ENCODE measurements at regions not wholly inside any gene's neighbourhood (a gene's known extent, or its start where the extent isn't known, plus 50 kb on each side); places are given as distances from the start of the nearest gene placed in this dataset.
"Not testable (repeated sequence)": the region's sequence is repeated elsewhere in the genome, so short reads cannot be mapped to it uniquely, and the experiment has no call there.

DNA sequence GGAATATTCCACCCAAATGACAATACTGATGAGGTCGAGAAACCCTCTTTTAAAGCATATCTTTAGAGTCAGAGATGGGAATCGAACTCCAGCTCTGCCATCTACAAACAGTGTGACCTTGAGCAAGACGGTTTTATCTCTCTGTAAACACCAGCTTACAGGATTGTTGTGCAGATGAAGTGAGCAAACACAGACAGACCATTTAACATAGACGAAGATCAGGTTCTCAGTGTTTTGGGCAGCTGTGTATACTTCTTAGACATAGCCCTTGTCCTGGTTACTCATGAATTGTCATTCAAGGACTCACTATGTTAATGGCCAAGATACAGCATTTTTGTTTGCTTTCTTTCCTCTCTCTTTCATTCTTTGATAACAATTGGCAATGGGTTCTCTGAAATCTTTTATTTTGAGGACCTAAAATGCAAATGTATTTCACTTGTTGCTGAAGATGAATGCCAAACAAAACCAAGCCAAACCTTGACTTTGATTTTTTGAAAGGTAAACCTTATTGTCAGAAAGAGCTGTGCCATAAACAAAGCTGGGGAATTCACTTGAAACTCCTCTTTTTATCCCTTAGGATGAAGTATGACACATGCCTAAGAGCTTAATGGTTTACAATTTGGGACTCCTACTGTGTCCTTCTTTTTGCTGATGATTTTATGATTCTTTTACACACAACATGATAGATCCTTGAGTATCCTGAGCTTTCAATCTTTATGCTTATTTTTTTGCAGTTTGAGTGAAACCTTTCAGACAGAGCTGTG lies 250.0 kb upstream of the PDZRN3 start:
- no peak for DNase-seq (ENCODE audit: low spot score)

DNA sequence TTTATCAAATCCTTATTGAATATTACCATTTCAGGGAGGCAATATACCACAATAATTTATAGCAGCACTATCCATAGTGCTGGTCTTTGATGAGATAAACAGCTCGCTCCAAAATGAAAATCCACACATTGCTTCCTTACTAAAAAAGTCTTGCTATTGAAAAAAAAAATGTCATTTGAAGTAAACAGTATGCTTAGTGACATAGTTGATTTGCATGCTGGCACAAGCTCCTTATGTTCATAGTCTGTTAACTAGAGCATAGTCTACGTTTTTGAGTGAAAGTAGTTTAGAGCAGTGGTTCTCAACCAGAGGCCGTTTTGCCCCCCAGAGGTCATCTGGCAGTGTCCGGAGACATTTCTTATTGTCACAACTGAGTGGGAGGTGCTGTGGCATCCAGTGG lies 249.4 kb upstream of the PDZRN3 start:
- DNase-seq (ENCODE audit: low spot score) = no peak

DNA sequence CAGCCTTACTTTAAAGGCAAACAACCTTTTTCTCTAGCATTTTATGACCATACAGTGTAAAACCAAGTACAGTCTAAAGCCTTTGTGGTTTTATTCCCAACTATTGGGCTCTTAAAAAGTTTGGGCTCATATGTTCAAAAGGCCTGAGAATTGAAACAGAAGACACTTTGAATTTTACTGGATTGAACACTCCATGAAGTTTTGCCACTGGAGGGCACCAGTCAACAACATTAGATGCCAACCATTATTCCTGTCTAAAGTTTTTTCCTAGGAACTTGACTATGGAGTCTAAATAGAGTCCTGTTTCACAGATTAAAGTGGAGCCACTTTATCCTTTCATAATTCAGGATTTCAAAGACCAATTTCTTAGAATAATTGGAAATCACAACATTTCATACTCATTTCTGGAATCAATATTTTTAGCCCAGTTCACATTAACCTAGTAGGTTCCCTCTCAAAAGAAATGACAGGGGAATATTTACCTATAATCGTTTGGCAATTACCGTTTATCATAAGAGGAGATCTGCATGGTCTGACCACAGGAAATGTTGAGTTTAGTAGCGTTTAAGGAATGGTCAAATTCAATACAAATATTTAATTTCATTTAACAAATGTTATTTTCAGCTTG lies 244.1 kb upstream of the PDZRN3 start:
- peak; percentile 54 for DNase-seq (ENCODE audit: low spot score)

- no peak for DNase-seq (ENCODE audit: low spot score)
Observed at GRCh38 chr3:73867524-73867923, 242.8 kb upstream of the PDZRN3 start.

DNA sequence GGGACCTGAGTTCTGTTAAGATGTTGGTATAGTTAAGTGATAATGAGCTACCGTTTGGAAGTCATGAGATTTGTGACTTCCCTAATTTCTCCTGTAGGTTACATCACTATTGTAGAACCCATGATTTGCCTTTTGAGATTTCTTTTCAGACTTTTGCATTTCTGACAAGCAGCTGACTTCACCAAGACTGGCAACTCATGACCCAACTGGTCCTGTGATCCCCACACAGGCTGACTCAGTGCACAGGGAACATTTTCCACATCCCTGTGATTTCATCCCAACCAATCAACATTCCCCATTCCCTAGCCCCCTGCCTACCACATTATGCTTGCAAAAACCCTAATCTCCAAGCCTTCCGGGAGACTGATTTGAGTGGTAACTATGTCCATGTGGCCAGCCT lies 242.1 kb upstream of the PDZRN3 start:
- DNase-seq (ENCODE audit: low spot score) = no peak

DNA sequence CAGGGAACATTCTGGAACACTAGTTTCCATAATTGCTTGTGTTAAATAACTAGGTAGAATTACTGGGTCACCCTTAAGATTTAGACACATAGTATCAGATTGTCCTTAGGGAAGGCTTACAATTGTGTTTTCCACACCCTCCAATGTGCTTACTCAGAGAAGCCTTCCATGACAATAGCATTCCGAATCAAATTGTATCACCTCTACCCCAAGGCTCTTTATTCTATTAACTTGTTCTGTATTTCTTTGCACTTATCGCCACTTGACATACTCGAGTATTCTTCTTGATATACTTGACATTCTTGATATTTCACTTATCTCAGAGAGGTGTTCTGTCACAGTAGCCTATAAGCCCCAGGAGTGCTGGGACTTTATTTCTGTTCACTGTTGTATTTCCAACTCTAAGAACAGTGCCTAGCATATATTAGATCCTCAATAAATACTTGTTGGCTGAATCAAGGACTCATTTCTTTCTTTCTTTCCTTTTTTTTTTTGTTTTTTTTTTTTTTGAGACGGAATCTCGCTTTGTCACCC lies 238.9 kb upstream of the PDZRN3 start:
- DNase-seq (ENCODE audit: low spot score) = no peak

DNA sequence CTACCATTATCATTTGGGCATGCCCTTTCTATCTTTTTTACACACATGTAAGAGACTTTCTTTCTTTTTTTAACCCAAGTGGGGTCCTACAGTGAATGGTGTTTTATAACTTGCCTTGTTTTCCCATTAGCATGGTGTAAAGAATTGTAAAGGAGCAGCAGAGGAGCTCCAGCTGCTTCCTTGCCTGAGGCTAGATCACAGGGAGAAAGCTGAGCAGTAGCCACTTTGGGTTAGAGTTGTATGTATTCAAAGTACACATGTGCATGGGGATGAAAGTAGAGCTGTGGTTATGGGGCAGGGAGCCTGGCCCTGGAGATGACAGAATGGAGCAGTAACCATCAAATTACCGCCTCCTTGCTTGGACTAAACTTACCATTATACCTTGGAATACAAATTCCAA lies 231.1 kb upstream of the PDZRN3 start:
- no peak for DNase-seq (ENCODE audit: low spot score)

DNA sequence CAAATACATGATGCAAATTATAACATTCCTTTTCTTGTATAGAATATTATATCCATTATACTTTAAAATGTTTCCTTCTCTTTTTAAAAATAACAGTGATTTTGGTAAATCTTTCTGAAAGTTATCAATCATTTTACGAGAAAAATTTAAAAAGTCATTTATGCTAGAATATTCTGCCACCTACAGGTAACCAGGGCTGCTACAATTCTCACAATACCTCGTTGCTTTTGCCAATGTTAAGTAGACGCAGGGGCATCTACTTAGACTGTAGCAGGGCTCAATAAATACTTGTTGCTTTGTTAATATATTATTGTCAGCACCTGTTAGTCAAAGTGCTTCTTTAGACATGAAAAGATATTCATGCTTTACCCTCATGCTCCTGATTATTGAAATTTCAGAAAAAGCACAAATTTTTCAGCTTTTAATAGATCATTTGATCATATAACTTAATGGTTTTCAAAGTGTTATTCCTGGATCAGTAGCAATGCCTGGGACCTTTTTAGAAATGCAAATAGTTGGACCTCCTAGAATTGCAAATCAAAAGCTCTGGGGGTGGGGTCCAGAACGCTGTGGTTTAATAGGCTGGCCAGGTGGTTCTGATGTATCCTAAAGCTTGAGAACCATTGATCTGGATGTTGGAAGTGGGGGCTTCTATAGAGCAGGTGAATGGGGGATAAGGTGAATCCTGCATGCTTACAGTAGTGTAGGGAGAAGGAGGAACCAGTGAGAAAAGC lies 223.6 kb upstream of the PDZRN3 start:
- peak; percentile 30 for DNase-seq (ENCODE audit: low spot score)

GRCh38 chr3:73846951-73847350 lies 222.2 kb upstream of the PDZRN3 start:
- DNase-seq (ENCODE audit: low spot score) = no peak

DNA sequence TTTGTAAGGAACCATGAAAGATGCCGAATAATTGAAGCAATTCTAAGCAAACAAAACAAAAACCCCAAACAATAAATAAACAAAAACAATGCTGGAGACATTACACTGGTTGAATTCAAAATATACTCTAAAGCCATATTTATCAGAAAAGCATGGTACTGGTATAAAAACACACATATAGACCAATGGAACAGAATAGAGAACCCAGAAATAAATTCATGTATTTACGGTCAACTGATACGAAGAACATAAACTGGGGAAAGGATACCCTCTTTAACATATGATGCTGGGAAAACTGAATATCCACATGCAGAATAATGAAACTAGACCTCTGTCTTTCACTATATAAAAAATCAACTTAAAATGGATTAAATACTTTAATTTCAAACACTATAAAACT lies 214.3 kb upstream of the PDZRN3 start:
- no peak for DNase-seq (ENCODE audit: low spot score)

- no peak for DNase-seq (ENCODE audit: low spot score)
Observed at GRCh38 chr3:73835945-73836344, 211.2 kb upstream of the PDZRN3 start.

- DNase-seq (ENCODE audit: low spot score) = no peak
Observed at GRCh38 chr3:73832426-73832825, 207.7 kb upstream of the PDZRN3 start.

DNA sequence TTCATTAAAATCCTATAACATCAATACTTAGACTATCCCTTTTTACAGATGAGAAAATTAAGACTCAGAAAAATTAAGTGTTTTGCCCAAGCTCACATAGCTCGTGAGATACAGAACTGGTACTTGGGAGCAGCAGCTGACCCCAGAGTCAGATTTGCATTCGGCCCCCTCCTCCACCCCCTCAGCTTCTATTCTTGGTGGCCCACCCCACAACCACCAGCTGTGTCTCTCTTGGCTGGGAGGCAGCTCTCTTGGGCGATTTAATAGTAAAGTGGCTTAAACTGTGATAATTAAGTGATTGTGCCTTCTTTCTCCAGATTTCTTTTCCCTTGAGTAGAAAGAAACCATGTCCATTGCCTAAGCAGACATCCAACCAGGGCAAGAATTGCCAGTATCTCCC lies 203.6 kb upstream of the PDZRN3 start:
- DNase-seq (ENCODE audit: low spot score) = no peak

GRCh38 chr3:73827725-73828211 lies 203.0 kb upstream of the PDZRN3 start:
- no peak for DNase-seq (ENCODE audit: low spot score)

- no peak for DNase-seq (ENCODE audit: low spot score)
Observed at GRCh38 chr3:73827204-73827603, 202.5 kb upstream of the PDZRN3 start.

DNA sequence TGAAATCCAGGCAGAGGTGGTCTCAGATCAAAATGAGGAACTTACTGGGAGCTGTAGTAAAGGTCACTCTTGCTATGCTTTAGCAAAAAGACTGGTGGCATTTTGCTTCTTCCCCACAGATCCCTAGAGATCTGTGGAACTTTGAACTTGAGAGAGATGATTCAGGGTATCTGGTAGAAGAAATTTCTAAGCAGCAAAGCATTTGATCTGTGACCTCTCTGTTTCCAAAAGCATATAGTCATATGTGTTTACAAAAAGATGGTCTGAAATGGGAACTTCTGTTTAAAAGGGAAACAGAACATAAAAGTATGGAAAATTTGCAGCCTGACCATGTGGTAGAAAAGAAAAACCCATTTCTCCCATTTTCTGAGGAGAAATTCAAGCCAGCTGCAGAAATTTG lies 196.2 kb upstream of the PDZRN3 start:
- not testable (repeated sequence) for DNase-seq (ENCODE audit: low spot score)

DNA sequence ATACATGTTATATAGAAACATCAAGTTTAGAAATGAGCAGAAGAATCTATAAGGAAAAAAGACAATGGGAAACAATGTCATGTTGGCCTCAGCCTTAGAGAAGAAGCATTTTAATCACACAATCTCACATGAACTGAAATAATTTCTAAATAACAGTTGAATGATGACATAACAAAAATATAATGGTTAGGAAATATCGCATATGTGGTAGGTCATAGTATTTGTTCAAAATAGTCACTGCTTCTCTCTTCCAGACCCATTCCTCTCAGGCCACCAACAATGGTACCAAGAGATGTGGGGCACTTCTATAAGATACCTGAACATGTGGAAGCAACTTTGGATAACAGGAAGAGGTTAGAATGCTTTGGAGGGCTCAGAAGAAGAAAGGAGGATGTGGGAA lies 195.7 kb upstream of the PDZRN3 start:
- no peak for DNase-seq (ENCODE audit: low spot score)

GRCh38 chr3:73815966-73816365 lies 191.2 kb upstream of the PDZRN3 start:
- no peak for DNase-seq (ENCODE audit: low spot score)

GRCh38 chr3:73813692-73814292 lies 189.1 kb upstream of the PDZRN3 start:
- DNase-seq (ENCODE audit: low spot score) = no peak

GRCh38 chr3:73813291-73813690 lies 188.6 kb upstream of the PDZRN3 start:
- no peak for DNase-seq (ENCODE audit: low spot score)

- no peak for DNase-seq (ENCODE audit: low spot score)
Observed at GRCh38 chr3:73812054-73812453, 187.3 kb upstream of the PDZRN3 start.

Data from HT-29 (cell line).